ENCODE measurements at regions not wholly inside any gene's neighbourhood (a gene's known extent, or its start where the extent isn't known, plus 50 kb on each side); places are given as distances from the start of the nearest gene placed in this dataset.

DNA sequence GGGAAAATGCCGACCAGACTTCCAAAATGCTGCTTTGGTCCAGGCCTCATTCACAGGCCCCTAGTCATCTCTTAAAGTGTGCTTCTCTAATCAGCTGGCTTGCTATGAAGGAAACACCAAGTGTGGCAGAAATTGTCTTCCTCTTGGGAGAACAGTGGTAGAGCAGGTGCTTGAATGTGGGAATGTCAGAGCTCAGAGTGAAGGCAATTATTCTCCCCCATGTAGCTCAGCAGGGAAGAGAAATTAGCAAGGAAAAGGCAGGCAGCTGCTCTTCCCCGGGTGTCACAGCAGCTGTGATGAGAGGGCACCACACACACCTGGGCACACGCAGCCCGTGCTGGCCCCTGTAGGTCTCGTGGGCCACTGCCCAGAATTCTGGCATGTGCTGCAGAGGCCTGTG, 358.5 kb downstream of the WDR72 start:
- DNase-seq (ENCODE audit: low spot score): no peak

DNA sequence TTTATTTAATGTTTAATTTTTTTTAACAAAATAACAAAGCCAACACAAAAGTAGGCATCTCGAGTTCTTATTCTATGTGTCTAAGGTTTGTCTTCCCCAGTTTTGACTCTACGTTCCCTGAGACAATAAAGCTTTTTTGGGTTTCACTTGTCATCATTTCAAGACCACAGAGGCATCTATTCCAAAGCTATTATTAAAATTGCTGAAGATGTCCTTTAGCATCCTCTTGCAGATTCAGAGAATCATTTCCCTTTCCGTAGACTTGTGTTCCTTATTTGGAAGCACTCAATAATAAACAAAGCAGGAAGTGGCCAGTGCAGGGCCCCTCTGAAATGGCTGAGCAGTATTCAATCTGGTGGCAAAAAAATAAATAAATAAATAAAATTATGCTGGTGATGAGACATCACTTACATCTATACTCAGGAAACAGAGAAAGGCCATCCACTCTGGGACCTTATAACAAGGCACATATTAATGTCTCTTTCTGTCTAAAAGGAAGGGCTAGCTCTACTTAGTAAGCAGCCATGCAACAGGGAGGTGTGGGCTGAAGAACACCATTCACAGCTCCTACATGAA, 362.3 kb downstream of the WDR72 start:
- peak; percentile 9 for DNase-seq (ENCODE audit: low spot score)

DNA sequence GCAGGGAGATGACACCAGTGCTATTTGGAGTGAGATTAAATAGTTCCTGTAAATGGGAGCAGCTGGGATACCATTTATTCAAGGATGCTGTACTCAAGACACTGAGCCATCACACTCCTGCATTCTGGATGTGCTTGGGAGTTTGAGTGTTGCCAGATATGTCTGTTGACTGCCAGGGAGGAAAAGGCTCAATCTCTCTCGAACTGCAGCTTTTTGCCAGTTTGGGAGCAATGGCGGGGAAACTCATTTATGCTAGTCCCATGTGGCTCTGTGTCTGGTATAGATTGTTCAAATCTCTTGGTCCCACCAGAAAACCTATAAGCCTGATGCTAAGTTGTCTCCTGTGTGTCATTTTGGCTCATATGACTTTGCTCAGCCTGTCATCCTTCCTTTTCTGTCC, 363.6 kb downstream of the WDR72 start:
- DNase-seq (ENCODE audit: low spot score): no peak

DNA sequence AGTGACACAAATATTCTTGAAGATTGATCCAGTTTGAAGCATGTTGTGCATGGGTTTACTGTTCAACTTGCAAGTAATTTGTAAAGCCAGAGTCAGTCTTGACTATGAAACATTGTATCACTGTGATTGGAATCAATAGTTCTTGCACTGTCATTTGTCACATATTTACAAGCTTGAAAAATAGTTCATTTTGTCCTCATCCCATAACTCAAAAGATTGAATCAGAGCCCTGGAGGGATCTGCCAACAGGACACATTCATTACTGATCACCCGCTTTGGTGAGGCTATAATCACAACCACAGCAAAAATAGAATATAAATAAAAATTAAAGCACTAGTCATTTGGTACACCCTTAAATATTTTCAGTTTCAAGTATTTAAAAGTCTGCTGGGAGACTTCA, 368.9 kb downstream of the WDR72 start:
- DNase-seq (ENCODE audit: low spot score): no peak

DNA sequence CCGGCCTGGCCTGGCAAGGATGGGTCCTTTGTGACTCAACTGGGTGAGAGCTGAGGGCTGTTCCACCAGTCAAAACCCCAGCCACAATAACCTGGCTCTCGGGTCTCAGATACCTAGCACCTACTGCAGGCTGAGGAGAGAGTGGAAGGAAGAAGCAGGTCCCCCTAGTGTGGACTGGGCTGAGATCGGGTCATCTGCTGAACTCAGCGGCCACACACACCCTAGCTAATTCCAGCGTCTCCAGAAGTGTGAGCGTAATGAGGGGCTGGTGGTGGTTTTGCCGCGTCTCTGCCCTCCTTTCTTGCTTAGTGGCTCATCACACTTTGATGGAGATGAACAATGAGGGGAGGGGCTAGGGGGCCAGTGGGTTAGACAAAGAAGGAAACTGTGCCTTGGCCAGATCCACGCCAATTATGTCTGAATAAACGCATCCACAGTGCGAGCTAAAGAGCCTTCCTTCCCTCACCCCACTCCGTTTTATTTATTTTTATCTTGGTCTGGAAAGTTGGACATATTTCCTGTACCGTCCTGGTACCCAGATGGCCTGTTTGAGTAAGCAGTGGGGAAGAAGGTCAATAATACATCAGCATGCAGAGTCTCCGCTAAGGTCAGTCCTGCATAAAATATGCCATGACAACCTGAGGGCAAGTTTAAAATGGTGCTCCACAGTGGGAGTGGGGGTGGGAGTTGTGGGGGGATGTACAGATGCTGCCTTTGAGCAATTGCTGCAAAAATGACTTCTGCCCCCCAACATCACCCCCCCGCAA, 370.0 kb downstream of the WDR72 start:
- no peak for DNase-seq (ENCODE audit: low spot score)

DNA sequence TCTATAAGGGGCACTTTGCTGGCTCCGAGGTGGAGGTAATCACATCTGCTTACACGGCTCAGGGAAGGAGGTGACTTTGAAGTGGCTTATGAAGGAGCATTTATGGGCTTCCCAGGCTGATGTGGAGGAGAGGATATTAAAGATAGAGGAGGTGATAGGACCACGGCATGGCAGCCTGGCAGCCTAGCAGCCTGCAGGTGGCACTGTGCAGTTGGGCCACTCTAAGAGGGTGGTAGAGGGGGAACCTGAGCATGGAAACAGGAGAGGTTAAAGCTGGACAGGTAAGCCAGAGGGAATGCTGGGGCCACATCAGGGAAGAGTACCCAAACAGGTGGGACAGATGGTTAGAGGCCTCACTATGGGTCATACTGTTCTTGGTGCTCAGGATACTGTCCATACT, 375.0 kb downstream of the WDR72 start:
- DNase-seq (ENCODE audit: low spot score): no peak

DNA sequence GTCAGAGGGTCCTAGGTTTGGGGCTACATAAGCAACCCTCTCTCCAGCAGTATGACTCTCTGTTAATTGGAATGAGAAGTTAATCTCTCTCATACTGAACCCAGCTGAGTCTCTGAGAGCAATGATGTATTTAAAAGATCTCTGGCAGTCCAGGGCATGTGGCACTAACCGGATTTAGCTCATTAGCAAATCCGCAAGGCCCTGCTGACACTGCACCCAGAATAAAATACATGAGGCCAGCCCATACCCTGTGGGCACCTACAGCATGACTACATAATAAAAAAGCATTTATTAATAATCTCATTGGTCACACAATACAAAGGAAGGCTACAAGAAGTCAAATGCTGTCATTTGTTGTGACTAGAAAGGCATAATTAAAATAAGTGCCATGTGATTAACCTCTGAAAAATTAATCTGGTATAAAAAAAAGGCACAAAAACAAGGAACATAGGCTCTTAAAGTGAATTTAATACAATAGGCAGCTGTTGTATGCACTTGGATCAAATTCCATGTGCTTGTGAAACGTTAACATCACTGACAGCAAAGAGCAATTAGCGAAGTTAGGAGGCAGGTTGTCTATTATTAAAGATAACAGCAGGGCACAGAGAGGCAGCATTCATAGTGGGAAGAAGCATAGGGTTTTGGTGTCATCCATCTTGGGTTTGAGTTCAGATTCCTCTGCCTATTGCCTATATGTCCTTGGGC, 381.2 kb downstream of the WDR72 start:
- DNase-seq (ENCODE audit: low spot score): no peak

DNA sequence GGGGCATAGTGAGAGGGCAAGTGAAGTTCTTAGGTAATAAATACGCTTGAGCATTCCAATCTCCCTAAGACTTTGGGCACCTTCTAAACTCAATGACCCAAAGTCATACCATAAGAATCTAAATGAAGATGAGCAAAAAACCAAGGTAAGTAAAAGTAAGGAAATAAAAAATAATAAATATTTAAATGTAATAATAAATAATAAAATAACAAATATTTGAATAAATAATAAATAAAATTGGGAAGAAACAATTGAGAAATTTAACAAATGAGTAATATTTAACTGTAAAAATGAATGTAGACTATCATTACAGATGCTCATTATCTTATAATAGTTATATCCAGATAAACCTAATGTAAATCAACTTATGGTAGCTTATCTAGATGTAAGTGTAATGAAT, 391.7 kb downstream of the WDR72 start:
- no peak for DNase-seq (ENCODE audit: low spot score)

DNA sequence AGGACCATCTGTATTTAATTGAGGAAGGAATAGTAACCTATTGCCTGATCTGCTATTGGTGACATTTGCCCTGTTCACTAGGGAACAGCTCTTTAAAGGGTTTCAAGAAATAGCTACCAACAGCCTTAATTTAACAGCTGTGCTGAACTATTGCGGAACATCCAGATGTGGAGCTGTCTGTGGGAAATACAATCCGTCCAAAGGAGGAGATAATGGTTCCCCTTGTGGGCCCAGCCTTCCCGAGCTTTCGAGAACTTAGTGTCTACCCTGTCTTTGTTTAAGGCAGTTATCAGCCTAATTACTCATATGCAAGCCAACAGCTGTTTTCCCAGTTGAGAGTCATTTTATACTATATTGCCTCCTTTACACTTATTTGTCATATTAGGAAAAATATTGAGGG, 398.6 kb downstream of the WDR72 start:
- DNase-seq (ENCODE audit: low spot score): no peak

DNA sequence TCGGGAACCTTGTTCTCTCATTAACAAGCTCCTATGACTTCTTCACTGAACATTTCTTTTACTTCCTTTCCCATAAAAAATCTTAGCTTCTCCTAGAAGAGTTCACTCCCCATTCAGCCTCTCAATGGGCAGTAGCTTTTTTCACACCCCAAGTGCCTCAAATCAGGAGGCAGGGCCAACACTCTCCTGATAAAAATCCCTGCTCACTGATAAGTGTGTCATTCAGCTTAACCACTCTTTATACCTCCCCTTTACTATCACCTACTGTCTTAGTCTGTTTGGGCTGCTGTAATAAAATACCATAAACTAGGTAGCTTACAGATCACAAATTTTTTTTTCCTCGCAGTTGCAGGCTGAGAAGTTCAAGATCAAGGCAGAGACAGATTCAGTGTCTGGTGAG, 400.4 kb downstream of the WDR72 start:
- DNase-seq (ENCODE audit: low spot score): no peak

DNA sequence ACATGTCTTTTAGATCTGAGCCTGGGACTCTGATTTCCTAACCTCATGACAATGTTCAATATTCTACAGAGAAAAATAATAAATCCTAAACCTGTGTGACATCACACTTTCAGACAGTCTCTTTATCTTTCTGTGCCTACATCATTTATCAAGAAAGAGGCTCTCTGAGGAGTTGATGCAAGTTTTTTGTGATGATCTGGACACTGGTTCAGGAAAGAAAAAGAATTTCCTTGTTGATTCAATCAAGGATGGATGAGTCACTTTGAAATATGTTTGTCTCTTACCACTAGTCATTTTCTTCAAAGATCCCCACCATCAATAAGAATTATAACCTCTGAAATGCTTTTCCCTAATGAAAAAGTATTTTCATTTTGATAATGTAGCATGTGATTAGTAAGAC, 404.6 kb downstream of the WDR72 start:
- no peak for DNase-seq (ENCODE audit: low spot score)

DNA sequence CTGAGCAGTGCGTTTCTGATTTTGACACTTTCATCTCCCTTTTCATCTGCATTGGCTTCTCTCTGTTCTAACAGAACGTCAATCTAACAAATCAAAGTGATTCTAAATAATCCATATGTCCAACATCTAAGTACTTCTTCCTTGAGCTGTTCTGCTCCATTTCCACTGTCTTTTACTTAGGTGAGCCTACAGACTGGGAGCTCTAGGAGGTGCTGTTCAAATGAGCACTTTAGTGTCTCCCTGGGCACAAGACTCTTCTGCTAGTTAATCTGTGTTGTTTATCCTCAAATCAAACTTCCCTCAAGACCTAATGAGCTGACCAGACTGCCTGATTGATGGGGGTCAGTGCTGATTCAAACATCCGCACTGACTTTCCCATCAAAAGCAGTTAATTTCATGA, 408.1 kb downstream of the WDR72 start:
- no peak for DNase-seq (ENCODE audit: low spot score)

DNA sequence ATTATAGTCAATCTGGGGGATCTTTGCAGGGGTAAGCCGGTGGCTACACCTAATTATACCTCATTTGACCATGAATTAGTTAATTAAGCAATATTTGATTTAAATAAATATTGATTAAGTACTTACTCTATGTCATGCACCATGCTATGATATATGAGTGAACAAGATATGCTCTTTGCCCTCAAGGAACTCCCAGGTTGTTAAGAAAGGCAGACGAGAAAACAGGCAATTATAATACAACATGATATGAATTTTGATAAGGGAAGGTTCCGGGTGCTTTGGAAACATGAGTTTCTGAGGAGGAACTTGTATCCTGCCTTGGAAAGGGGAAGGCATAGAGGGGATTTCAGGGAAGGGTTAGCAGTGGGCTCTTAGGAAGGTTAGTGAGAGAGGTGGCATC, 412.9 kb downstream of the WDR72 start:
- no peak for DNase-seq (ENCODE audit: low spot score)

DNA sequence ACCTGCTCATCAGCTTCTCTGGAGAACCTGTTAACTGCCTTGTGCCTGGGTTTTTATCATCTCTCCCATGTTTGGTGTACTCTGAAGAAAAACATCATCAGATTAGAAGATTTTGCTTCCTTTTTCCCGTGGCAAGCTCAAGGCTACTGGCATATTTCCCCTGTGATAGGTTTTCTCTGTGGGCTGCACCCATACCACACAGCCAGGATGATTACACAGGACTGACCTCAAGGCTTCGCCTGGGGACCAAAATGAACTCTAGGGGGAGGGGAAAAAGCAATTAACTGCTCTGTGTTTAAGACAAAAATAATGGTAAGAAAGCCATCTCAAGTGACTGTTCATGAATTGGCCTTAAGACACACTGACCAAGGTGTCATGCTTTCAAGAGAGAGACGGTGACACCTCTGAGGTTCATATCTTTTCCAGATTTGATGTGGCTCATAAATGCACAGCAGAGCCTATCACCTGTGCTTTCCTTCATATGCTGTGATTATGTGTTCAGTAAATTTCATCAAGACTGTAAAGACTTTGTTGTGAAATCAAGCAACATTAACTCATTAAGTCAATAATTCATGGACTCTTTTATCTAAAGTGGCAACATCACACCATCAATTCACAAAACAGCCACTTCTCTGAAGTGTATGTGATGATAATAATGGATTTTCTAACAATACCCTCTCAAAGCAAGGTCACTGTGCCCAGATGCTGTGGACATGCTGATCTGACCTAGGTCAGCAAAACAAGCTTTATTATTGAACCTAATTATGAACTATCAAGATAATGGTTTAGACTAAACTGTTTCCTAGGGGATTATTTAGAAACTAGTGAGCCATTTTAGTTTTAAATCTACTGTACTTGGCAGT, 427.9 kb downstream of the WDR72 start:
- DNase-seq (ENCODE audit: low spot score): no peak

DNA sequence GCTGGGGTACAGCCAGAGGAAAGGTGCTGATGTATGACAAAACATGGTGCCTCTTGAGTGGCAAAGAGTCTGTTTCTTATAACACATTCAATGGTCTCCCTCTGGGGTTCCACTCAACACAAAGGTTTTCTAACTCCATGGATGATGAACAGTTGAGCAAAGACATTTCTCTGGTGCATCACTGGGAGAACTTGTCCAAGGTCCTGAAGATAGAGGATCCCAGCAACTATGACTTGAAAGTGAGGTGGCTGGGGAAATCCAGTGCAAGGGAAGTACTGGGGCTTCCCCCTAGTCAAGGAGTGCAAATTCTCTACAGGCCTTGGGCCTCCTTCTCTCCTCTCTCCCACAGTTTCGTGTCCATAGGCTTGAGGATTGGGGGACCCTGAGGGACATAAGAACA, 431.1 kb downstream of the WDR72 start:
- DNase-seq (ENCODE audit: low spot score): no peak

DNA sequence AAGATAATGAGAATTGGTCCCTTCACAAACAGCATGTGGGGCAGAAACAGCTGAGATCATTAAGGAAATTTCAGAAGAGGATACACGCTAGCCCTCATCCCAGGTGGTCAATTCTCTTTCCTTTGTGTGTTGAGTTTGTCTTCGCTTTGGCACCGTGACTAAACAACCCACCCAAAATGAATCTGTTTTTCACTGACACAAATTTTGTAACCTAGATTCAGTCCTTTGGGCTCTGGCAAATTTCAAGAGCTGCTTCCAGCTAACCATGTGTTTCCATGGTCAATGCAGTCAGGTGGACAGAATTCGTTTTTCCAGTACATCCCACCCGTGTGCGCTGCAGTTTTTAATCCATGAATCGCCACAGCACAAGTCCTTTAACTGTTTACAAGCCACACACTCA, 435.4 kb downstream of the WDR72 start:
- no peak for DNase-seq (ENCODE audit: low spot score)

DNA sequence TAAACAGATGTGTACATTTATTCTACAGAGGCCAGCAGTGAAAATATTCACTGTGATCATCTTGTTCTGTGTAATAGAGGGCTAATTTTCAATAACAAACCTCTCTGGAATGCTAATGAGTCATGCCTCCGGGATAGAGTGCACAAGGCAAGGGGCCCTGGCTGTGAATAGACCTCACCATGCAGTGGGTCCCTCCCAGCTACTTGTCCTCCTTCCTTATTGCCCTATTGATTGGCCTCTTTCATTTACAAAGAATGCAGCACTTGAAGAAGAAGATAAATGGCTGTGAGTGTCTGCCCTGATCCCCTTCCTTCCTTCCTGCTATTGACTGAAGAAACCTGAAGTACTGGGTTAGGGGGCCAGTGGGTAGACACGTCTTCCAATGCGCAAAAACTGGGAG, 436.3 kb downstream of the WDR72 start:
- DNase-seq (ENCODE audit: low spot score): no peak

DNA sequence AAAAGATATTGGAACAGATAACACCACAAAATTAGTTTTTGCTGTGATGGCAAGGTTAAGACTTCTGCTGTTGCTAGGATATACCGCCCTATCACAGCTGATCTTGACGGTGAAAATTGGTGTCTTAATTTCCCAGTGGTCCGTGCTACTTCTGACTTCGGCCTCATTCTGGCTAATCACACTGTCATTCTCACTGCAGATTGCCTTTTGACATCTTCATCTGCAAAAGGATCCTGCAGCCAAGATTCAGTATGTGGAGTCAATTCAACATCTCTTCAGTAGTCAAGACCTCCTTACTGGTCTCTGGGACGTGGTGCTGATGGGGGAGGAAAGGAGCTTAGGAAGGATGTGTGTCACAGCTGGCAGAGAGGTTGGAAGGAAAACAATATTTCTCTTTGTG, 438.6 kb downstream of the WDR72 start:
- DNase-seq (ENCODE audit: low spot score): no peak

DNA sequence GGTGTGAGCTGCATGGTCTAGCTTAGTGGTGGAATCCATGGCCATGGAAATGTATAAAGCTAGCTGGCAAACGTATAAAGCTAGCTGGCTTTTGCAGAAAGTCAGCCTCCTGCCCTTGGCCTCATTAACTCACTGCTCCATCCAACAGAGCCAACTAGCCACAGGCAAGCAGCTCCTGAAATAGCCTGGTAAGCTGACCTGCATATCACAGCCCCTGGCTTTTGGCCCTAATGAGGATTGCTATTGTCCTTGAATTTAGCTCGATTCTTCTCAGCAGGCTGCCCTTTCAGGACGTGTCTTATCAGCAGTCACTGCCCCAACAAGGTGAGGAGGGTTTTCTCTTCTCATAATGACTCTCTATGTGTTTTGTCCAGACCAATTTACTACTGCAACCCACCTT, 446.8 kb downstream of the WDR72 start:
- no peak for DNase-seq (ENCODE audit: low spot score)

DNA sequence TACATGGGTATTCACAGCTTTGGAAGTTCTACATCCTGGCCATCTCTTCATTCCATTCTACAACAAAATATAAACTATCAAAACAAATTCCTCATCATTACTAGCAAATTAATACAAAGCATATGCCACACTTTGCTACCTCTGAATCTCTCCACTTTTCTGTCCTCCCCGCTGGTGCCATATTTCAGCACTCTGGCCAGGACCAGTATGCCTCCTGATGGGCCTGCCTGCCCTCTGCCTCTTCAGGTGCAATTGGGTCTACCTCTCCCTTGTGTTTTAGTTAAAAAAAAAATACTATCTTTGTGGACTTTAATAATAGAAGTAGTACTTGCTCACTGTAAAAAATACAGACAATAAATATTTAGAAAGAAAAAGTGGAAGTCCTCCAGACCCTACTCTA, 448.8 kb downstream of the WDR72 start:
- DNase-seq (ENCODE audit: low spot score): no peak

DNA sequence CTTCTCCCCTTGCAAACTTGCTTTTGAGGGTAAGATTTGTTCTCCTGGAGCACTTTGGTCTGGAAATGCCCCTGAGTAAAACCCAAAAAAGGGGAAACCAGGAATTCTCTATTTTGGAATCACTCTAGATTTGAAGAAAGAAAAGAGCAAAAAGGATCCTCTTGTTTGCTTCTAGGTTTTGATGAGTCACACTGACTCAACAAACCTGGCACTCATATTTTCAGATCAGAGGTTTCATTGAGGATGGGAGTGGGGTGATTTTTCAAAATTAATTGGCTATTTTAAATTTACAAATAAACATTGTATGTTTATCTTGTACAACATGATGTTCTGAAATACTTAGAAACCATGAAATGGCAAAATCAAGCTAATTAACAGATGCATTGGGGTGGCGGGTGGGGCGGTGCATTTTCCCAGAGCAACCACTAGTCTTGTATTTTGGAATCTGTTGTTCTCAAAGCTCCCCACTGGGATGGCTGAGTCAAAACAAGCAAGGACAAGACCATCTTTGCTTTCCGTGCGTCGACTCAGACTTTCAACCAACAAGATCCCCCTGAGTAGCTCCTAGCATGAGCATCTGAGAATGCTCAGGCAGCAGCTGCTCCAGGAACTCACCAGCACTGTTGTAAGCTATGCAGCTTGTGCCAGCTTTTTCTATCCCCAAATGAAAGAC, 451.4 kb downstream of the WDR72 start:
- DNase-seq (ENCODE audit: low spot score): no peak

DNA sequence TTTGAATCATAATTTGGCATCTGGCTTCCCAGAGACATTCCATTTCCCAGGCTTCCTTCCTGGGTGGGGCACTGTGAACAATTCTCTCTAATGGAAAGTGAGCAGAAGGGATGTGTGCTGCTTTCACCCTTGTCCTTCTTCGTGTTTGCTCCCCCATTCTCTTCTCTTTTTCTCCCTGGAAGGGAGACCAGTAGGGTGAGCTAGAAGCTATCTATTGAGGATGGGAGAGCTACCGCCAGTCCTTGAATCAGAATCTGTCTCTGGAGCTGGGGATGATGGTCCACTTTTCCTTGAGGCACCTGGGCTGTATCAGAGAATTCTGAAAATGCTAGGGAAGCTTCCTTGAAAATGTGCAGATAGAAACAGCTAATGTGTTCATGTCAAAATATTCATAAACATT, 453.9 kb downstream of the WDR72 start:
- DNase-seq (ENCODE audit: low spot score): no peak
